ENCODE measurements at regions not wholly inside any gene's neighbourhood (a gene's known extent, or its start where the extent isn't known, plus 50 kb on each side); places are given as distances from the start of the nearest gene placed in this dataset.
"Not testable (repeated sequence)": the region's sequence is repeated elsewhere in the genome, so short reads cannot be mapped to it uniquely, and the experiment has no call there.

DNA sequence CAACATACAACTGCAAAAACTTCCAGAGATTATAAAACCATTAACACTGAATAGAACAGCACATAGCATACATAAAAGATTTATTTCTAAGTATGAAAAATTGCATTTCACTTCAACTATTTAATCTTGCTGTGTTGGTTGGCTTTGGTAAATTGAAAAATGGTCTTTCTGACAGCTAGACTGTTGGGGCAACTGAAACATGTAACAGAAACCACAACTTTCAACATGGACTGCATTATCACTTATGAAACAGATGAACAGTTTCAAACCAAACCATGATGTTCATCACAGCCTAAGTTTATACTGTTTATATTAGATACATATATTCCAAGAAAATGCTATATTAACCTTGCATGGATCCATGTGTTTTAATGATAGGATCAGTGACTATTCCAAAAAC, 324.1 kb upstream of the PCDH9 start:
- DNase-seq (ENCODE audit: low spot score), result no peak

DNA sequence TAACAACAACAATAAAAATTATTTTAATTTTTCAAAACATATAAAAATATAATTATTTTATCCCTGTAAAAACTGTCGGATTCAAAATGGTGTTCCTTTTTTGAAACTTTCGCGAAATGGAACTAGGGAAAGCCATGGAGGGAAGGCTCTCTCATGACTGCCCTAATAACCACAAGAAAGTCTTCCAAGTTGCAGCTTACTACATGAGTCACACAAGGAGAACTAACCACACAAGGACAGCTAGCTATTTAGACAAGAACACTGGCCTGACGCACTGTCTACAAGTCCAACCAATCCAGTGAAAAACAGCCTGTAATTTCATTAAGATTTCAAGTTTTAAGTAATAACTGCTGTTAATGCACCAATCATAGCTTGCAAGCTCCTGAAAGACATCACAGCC, 319.2 kb upstream of the PCDH9 start:
- no peak for DNase-seq (ENCODE audit: low spot score)

DNA sequence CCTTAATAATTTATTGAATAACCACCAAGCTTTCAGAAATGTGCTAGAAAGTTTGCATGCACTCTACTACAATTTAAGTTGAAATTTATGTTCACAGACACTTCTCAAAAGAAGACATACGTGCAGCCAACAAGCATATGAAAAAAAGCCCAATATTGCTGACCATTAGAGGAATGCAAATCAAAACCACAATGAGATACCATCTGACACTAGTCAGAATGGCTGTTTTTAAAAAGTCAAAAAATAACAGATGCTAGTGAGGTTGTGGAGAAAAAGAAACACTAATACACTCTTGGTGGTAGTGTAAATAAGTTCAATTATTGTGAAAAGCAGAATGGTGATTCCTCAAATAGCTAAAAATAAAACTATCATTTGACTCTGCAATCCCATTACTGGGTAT, 308.8 kb upstream of the PCDH9 start:
- DNase-seq (ENCODE audit: low spot score), result no peak

DNA sequence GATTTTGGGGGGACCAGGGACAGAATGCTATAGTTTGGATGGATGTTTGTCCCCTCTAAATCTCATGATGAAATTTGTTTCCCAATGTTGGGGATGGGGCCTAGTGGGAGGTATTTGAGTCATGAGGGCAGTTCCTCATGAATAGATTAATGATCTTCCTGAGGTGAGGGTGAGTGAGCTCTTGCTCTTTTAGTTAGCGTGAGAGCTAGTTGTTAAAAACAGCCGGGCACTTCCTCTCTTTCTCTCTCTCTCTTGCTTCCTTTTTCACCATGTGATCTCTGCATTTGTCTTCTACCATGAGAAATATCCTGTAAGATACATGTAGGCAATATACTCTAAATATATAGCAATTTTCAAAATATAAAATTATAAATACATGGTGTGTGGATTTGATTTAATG, 290.8 kb upstream of the PCDH9 start:
- no peak for DNase-seq (ENCODE audit: low spot score)

DNA sequence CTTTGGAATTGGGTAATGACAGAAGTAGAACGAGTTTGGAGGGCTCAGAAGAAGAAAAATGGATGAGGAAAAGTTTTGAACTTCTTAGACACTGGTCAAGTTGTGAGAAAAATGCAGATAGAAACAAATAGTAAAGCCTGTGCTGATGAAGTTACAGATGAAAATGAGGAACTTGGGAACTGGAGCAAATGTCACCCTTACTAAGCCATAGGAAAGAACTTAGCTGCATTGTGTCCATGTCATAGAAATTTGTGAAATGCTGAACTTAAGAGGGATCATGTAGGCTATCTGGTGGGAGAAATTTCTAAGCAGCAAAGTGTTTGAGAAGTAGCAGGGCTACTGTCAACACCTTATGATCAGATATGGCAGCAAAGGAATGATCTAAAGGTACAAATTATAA, 289.2 kb upstream of the PCDH9 start:
- DNase-seq (ENCODE audit: low spot score), result no peak

DNA sequence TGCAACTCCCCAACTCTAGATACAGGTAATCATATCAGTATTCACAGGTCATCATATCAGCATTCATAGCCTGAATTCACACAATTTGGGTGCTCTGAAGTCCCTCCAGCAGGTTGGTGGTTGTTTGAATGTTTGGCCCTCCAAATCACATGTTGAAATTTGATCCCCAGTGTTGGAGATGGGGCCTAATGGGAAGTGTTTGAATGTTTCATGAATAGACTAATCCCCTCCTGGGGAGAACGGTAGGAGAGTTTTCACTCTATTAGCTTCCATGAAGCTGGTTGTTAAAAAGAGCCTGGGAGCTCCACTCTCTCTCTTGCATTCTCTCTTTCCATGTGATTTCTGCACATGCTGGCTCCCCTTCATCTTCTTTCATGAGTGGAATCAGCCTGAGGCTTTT, 288.6 kb upstream of the PCDH9 start:
- no peak for DNase-seq (ENCODE audit: low spot score)

DNA sequence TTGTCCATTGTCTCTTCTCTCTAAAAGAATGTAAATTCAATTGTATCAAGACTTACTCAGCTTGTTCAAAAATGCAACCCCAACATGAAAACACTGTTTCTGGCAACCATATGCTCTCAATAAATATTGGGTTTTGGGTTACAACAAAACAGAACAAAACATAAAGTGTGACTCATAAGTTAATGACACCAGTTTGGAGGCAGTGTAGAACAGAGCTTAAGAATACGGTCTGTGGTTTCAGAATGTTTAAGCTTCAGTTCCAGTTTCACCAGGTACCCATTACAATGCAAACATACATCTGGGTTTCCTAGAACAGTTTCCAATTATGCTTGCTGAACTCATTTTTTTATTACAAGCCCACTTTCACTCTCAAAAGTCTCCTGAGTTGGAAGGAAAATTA, 285.8 kb upstream of the PCDH9 start:
- DNase-seq (ENCODE audit: low spot score), result no peak

DNA sequence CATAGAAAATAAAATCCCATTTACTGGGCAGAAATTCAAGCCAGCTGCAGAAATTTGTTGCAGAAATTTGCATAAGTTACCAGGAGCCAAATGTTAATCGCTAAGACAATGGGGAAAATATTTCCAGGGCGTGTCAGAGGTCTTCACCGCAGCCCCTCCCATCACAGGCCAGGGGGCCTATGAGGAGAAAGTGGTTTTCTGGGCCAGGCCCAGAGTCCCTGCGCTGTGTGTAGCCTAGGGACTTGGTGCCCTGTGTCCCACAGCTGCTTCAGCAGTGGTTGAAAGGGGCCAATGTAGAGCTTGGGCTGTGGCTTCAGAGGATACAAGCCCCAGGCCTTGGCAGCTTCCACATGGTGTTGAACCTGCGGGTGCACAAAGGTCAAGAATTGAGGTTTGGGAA, 278.9 kb upstream of the PCDH9 start:
- DNase-seq (ENCODE audit: low spot score), result no peak

DNA sequence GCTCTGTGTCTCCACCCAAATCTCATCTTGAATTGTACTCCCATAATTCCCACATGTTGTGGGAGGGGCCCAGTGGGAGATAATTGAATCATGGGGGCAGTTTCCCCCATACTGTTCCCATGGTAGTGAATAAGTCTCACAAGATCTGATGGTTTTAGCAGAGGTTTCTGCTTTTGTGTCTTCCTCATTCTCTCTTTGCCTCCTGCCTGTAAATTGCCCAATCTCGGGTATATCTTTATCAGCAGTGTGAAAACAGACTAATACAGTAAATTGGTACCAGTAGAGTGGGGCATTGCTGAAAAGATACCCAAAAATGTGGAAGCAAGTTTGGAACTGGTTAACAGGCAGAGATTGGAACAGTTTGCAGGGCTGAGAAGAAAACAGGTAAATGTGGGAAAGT, 278.1 kb upstream of the PCDH9 start:
- not testable (repeated sequence) for DNase-seq (ENCODE audit: low spot score)

DNA sequence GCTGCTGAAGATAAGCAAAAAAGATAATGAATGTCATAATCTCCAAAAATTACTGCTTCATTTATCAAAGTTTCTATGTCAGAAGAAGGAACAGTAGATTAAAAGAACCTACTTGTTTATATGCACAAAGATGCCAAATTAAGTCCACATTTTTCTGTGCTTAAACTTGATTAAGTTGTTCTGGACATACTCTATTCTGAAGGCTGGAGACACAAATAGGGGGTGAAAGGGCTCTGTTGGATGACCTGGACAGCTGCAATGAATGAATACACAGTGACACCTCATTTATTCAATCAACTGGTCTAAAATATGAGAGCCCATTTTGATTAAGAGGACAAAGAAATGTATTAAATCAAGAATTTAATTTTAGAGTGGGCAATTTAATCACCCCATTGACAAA, 276.3 kb upstream of the PCDH9 start:
- DNase-seq (ENCODE audit: low spot score), result no peak

DNA sequence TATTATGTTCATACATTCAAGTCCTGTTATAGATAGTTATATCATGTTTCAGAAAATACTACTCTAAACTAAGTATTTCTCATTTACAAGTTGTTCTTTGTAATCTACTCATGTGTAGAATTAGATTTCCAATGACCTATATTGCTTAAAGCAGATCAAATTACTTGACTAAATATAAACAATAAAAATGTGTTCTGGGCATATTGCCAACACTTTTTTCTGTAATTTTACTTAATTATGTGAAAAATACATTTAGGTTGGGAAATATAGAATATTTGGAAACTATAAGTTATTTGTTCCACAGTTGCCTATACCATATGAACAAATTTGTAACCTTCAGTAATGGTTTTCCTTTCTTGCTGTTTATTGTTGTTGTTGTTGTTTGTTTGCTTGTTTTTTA, 275.2 kb upstream of the PCDH9 start:
- DNase-seq (ENCODE audit: low spot score), result no peak

DNA sequence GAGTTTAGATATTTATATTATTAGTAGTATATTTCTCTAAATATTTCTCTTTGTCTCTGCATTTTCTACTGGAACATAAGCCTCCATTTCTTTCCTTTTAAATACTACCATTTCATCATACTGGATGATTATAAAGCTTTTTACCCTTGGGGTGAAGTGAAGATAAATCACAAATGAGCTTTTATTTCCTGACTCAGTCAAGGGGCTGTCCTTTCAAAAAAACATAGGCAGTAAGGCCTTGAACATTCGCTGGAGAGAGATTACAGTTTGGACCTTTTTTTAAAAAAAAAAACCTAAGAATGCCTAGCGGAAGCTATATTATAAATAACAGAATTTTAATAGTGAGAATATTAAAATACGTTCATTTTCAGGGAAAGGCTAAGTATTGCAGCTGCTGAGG, 268.8 kb upstream of the PCDH9 start:
- no peak for DNase-seq (ENCODE audit: low spot score)

DNA sequence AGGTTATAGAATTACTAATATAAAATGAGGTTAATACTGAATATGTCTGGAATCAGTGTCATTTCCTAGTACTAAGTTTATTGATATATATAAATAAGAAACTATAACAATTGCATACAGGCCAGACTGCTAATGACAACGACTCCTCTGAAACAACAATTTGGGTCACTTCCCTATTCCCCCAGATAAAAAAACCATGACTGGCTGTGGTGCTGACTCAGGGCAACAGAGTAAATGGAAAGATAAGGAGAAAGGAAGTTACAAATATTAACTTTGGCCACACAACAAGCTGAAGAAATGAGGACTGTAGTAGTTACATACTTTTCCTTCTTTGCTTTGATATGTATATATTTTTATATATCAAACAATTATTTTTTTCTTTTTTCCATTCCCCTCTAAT, 263.7 kb upstream of the PCDH9 start:
- no peak for DNase-seq (ENCODE audit: low spot score)

DNA sequence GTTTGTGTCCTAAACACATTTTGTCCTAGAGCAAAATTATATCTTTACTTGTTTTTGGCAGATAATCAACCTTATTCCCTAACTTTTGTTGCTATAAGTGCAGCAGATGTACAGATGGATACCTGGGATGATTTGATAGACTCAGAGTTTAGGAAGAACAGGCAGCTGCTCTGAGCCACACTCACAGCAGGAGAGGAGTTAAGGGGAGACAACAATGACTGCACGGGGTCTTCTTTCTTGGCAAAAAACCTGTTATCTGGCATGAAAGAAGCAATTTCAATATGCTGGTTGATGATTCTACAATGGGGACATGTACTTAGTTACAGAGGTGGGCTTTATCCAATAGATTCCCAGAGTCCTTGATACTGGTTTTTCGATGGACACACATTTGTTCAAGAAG, 258.9 kb upstream of the PCDH9 start:
- no peak for DNase-seq (ENCODE audit: low spot score)

DNA sequence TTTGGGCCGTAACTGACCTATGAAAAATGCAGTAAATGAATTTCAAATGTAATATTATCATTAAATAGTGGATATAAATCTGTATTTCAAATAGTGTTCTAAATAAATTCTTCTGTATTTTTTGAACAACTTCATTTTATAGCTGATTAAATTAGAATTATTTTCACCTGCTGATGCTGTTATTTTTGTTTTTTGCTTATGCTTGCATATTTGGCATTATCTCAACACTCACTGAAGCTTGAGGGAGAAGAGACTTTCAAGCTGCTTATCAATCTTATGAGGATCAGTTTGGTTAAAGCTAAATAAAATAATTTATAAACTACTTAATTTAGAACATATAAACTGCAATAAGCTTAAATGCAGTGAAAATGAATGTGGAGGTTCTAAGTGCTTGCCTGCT, 251.3 kb upstream of the PCDH9 start:
- DNase-seq (ENCODE audit: low spot score), result no peak

DNA sequence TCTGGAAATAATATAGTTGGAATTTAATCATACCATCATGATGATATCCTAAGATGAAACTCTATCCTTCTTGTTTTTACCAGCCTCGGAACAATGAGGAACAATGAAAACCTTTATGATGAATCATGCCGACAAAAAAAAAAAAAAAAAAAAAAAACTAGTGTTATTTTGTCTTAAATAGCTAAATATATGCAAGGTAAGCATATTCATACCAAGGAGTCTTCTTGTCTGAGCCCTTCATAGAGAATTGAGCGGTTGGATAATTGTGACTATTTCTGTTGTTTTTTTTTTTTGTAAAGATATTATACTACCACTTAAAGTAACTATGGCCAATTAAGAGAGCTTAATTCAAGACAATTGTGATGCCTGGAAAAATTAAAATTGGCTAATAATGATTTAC, 244.0 kb upstream of the PCDH9 start:
- no peak for DNase-seq (ENCODE audit: low spot score)

DNA sequence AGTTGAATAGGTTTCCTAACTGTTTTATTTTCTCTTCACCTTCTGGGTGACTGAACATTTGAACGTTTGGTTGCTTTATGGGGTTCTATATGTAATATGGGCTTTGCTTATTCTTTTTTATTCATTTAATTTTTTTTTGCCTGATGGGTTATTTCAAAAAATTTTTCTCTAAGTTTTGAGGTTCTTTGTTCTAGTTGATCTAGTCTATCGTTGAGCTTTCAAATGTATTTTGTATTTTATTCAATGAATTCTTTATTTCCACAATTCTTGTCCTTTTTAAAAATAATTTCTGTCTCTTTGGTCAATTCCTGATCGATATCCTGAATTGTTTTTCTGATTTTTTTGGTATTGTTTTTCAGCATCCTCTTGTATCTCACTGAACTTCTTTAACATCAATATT, 239.5 kb upstream of the PCDH9 start:
- DNase-seq (ENCODE audit: low spot score), result no peak

DNA sequence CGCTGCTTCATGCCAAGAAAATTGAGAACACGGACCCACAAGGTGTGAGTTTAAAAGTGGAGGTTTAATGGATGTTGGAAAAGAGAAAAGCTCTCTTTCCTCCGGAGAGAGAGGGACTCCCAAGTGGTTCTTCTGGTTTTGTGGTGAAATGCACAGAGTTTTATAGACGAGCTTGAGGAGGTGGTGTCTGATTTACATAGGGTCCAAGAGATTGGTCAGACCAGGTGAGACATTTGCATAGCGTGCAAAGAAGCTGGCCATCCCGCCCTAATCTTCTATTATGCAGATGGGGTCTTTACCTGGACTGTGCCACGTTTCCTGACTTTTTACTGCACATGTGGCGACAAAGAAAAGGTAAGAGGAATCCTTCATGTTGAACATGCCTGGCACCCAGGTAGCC, 236.4 kb upstream of the PCDH9 start:
- no peak for DNase-seq (ENCODE audit: low spot score)

DNA sequence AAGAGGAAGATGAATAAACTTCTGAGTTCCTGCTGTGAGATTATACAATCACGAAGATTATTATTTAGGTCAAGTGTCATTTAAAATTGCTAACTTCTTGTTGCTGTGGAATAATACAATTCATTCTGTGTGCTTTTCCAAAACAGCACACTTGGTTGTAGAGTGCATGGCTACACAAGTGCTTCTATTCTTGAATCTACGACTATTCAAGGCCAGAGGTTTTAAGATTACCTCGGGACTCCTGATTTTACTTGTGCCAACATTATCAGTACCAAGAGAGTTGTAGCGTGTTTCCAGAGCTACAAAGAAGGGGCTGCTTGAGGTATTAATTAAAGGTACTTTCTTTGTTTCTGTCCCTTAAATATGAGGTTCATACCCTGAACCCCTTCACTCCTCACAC, 234.0 kb upstream of the PCDH9 start:
- DNase-seq (ENCODE audit: low spot score), result no peak

DNA sequence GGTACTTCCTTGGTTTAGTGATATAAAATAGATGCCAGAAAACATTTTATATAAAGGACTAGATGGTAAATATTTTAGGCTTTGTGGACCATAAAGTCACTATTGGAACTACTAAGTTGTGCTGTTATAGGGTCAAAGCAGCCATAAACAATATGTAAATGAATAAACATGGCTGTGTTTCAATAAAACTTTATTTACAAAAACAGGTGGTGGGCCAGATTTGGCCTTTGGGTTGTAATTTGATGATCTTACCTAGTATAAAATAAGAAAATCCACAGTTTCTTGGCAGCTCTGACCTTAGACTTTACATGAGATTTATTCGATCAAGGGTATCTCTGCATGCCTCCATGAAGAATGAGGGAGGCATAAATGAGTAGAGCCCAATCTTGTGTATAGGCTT, 232.0 kb upstream of the PCDH9 start:
- DNase-seq (ENCODE audit: low spot score), result no peak

DNA sequence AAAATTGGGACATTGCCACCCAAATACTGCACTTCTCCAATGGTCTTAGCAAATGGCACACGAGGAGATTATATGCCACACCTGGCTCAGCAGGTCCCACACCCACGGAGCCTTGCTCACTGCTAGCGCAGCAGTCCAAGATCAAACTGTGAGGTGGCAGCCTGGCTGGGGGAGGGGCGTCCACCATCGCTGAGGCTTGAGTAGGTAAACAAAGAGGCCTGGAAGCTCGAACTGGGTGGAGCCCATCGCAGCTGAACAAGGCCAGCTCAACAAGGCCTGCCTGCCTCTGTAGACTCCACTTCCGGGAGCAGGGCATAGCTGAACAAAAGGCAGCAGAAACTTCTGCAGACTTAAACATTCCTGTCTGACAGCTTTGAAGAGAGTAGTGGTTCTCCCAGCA, 222.4 kb upstream of the PCDH9 start:
- DNase-seq (ENCODE audit: low spot score), result not testable (repeated sequence)

DNA sequence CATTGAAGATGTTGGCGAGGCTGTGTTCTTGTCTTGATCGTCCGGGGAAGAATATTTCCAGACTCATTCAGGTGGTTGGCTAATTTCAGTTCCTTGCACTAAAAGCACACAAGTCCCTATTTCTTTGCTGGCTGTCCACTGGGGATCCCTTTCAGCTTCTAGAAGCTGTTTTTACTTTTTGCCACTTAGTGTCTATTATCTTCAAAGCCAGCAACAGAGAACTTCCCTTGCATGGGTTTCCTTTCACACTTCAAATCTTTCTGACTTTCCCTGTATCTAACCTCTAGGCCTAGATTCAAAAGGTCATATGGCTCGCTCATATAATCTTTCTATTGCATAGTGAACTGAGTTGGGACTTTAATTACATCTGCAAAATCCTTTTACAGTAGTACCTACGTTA, 215.3 kb upstream of the PCDH9 start:
- DNase-seq (ENCODE audit: low spot score), result no peak

DNA sequence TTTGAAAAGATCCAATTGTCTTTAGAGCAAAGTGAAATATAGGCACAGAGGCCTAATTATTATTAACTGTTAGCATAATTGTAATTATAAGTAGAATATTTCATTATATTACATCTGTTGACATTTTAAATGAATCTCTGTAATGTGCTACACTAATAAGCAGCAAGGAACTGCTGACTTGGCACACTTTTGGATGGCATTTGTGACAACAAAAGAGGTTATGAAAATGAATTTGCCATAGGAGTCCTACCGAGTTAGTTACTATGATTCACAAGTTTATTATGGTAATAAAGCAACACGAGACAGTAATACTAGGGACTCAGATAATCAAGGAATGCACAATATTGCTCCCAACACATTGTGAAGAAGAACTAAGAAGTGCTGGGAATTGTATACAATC, 213.8 kb upstream of the PCDH9 start:
- DNase-seq (ENCODE audit: low spot score), result no peak

DNA sequence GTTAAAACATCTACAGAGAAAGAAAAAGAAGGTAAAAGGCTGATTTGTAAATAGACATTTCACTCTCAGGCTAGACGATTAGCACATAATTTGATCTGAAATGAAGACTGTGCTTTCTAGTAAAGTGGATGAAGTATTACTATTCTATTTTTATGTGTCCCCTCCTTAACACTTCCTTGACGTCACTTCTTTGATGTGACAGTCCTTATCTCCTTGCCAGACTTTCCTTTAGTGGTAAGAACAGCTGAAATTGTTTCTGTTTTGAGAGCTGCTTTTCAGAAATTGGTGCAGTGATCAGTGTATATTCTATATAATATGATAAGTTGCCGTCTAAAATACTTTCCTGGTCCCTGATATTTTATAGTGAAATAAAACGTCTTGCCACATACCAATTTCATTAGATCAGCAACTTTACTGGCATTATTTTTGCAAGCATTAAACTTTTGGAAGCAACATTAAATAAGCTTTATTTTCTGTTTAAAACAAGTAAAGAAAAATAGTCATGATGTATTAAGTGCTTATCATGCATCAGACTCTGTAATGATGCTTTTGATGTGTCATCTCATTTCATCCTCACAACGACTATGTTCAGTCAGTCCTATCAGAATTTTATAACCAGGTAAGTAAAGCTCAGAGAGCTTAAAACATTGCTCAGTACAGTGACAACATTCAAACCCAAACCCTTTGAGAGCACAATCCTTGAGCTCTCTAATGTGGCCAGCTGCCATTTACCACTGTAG, 210.3 kb upstream of the PCDH9 start:
- no peak for DNase-seq (ENCODE audit: low spot score)

DNA sequence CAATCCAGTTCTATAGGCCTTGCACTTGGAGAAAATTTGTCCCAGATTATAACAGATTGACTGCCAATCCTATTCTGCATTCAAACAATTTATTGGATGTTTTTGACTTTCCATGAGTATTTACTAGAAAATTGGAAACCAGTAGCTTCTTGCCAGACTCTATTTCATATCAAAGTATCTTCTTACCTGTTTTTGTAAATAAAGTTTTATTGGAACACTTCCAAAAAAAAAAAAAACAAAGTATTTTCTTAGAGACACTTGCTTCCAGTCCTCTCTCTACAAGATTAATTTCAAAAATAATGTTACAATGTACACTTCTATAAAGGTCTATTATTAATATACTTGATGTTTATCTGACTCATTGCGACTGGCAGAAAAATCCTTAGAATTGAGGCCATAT, 209.2 kb upstream of the PCDH9 start:
- no peak for DNase-seq (ENCODE audit: low spot score)
